ENCODE measurements at regions not wholly inside any gene's neighbourhood (a gene's known extent, or its start where the extent isn't known, plus 50 kb on each side); places are given as distances from the start of the nearest gene placed in this dataset.

GRCh38 chr3:111412656-111413055, 129.3 kb upstream of the CD96 start:
- Histone ChIP-seq H3K9me3 (ENCODE audit: control insufficient read depth, low read depth, low read length) (no peaks in the 10 kb centered on the region), H3K36me3 (ENCODE audit: control insufficient read depth in 2 of 2, extremely low read depth in 1 of 2, insufficient read depth in 2 of 2, low read length in 2 of 2) (no peaks in the 10 kb centered on the region), H3K4me2 (ENCODE audit: control insufficient read depth, extremely low read depth, insufficient read depth, low read depth, low read length) (no peak overlapping the region), H2AFZ (ENCODE audit: control insufficient read depth, low read length) (no peak overlapping the region), H3K9me1 (ENCODE audit: control insufficient read depth, extremely low read depth, insufficient read depth, low read length) (no peaks in the 10 kb centered on the region), H4K20me1 (ENCODE audit: control insufficient read depth, extremely low read depth, insufficient read depth, low read length) (no peaks in the 10 kb centered on the region), H3K79me2 (ENCODE audit: control insufficient read depth, insufficient read depth, low read length) (no peaks in the 10 kb centered on the region), H3K27ac (ENCODE audit: control insufficient read depth, insufficient read depth, low read length) (no peak overlapping the region), H3K9ac (ENCODE audit: control insufficient read depth, extremely low read depth, insufficient read depth, low read length) (no peak overlapping the region), H3K4me3 (ENCODE audit: control insufficient read depth in 2 of 3, extremely low read depth in 1 of 3, insufficient read depth in 2 of 3, low read depth in 1 of 3, low read length in 3 of 3) (no peak overlapping the region), H3K4me1 (ENCODE audit: control insufficient read depth, extremely low read depth, insufficient read depth, low read length) (no peaks in the 10 kb centered on the region), H3K27me3 (ENCODE audit: control insufficient read depth, extremely low read depth, insufficient read depth, low read length) (no peaks in the 10 kb centered on the region)
- dilution Hi-C loops (cut with MboI; ENCODE audit: extremely low pct_ligation_motif_present, low sequenced_read_pairs), result no loop called here
- TF ChIP-seq CTCF (optimal IDR thresholded peaks at IDR 0.05 in 1 of 3, IDR thresholded peaks at IDR 0.05 in 1 of 3, conservative IDR thresholded peaks at IDR 0.05 in 1 of 3; ENCODE audit: extremely low read depth in 1 of 3, insufficient read depth in 2 of 3, low read length in 3 of 3), result no peak
- no peak for TF ChIP-seq EZH2 (IDR thresholded peaks at IDR 0.05; ENCODE audit: low read length)
- FAIRE-seq (no peak), DNase-seq (ENCODE audit: low read depth, low spot score) (no peak)

- Histone ChIP-seq H3K4me2 (ENCODE audit: control insufficient read depth, extremely low read depth, insufficient read depth, low read depth, low read length) (no peak overlapping the region), H3K9ac (ENCODE audit: control insufficient read depth, extremely low read depth, insufficient read depth, low read length) (no peak overlapping the region), H3K9me1 (ENCODE audit: control insufficient read depth, extremely low read depth, insufficient read depth, low read length) (no peaks in the 10 kb centered on the region), H3K9me3 (ENCODE audit: control insufficient read depth, low read depth, low read length) (no peaks in the 10 kb centered on the region), H3K4me1 (ENCODE audit: control insufficient read depth, extremely low read depth, insufficient read depth, low read length) (no peaks in the 10 kb centered on the region), H3K27ac (ENCODE audit: control insufficient read depth, insufficient read depth, low read length) (no peak overlapping the region), H4K20me1 (ENCODE audit: control insufficient read depth, extremely low read depth, insufficient read depth, low read length) (no peaks in the 10 kb centered on the region), H2AFZ (ENCODE audit: control insufficient read depth, low read length) (no peak overlapping the region), H3K79me2 (ENCODE audit: control insufficient read depth, insufficient read depth, low read length) (no peaks in the 10 kb centered on the region), H3K36me3 (ENCODE audit: control insufficient read depth in 2 of 2, extremely low read depth in 1 of 2, insufficient read depth in 2 of 2, low read length in 2 of 2) (no peaks in the 10 kb centered on the region), H3K4me3 (ENCODE audit: control insufficient read depth in 2 of 3, extremely low read depth in 1 of 3, insufficient read depth in 2 of 3, low read depth in 1 of 3, low read length in 3 of 3) (no peak overlapping the region), H3K27me3 (ENCODE audit: control insufficient read depth, extremely low read depth, insufficient read depth, low read length) (no peaks in the 10 kb centered on the region)
- dilution Hi-C loops (cut with MboI; ENCODE audit: extremely low pct_ligation_motif_present, low sequenced_read_pairs), result no loop called here
- DNase-seq (ENCODE audit: low read depth, low spot score) (no peak), FAIRE-seq (no peak)
- TF ChIP-seq EZH2 (IDR thresholded peaks at IDR 0.05; ENCODE audit: low read length) (no peak), CTCF (optimal IDR thresholded peaks at IDR 0.05 in 1 of 3, IDR thresholded peaks at IDR 0.05 in 1 of 3, conservative IDR thresholded peaks at IDR 0.05 in 1 of 3; ENCODE audit: extremely low read depth in 1 of 3, insufficient read depth in 2 of 3, low read length in 3 of 3) (no peak)
Observed at GRCh38 chr3:111414531-111414930, 127.5 kb upstream of the CD96 start.
